ENCODE measurements at regions not wholly inside any gene's neighbourhood (a gene's known extent, or its start where the extent isn't known, plus 50 kb on each side); places are given as distances from the start of the nearest gene placed in this dataset.
"Not testable (repeated sequence)": the region's sequence is repeated elsewhere in the genome, so short reads cannot be mapped to it uniquely, and the experiment has no call there.

- no peak overlapping the region for H3K27ac ChIP-seq
- peaks cover 0 to 1% of the 10 kb centered on the region in 2 donors for H3K4me1 ChIP-seq
- no peaks in the 10 kb centered on the region for H3K9me3 ChIP-seq
- H3K27me3 ChIP-seq, result no peaks in the 10 kb centered on the region
- DNase-seq (ENCODE audit: low spot score in 2 of 2), result no peak
- intact Hi-C loops (cut with DNase I), result no loop called here
- no peaks in the 10 kb centered on the region for H3K36me3 ChIP-seq
- no peak for TF ChIP-seq CTCF (IDR thresholded peaks at IDR 0.05)
- no peak overlapping the region for H3K4me3 ChIP-seq
These were observed 515.2 kb downstream of the NTRK3 start for GRCh38 chr15:87741350-87741749.

GRCh38 chr15:87740655-87741344, 515.7 kb downstream of the NTRK3 start:
- Histone ChIP-seq H3K9me3 (no peaks in the 10 kb centered on the region), H3K27ac (no peak overlapping the region), H3K36me3 (no peaks in the 10 kb centered on the region), H3K27me3 (no peaks in the 10 kb centered on the region), H3K4me1 (peaks cover 0 to 4% of the 10 kb centered on the region in 2 donors), H3K4me3 (no peak overlapping the region)
- no peak for TF ChIP-seq CTCF (IDR thresholded peaks at IDR 0.05)
- intact Hi-C loops (cut with DNase I), result no loop called here
- DNase-seq (ENCODE audit: low spot score in 2 of 2), result no peak

GRCh38 chr15:87739866-87740265, 516.7 kb downstream of the NTRK3 start:
- Histone ChIP-seq H3K9me3 (no peaks in the 10 kb centered on the region), H3K4me1 (peaks cover 0 to 8% of the 10 kb centered on the region in 2 donors), H3K27ac (no peak overlapping the region), H3K27me3 (no peaks in the 10 kb centered on the region), H3K36me3 (no peaks in the 10 kb centered on the region), H3K4me3 (no peak overlapping the region)
- no peak for TF ChIP-seq CTCF (IDR thresholded peaks at IDR 0.05)
- intact Hi-C loops (cut with DNase I), result no loop called here
- no peak for DNase-seq (ENCODE audit: low spot score in 2 of 2)

- H3K9me3 ChIP-seq, result no peaks in the 10 kb centered on the region
- no peak overlapping the region for H3K4me3 ChIP-seq
- no peak for DNase-seq (ENCODE audit: low spot score in 2 of 2)
- H3K27ac ChIP-seq, result no peak overlapping the region
- no peaks in the 10 kb centered on the region for H3K27me3 ChIP-seq
- intact Hi-C loops (cut with DNase I), result no loop called here
- no peak for TF ChIP-seq CTCF (IDR thresholded peaks at IDR 0.05)
- H3K36me3 ChIP-seq, result no peaks in the 10 kb centered on the region
- H3K4me1 ChIP-seq, result peaks cover 0 to 8% of the 10 kb centered on the region in 2 donors
These were observed 517.5 kb downstream of the NTRK3 start for GRCh38 chr15:87739081-87739480.

- not testable (repeated sequence) for DNase-seq (ENCODE audit: low spot score in 2 of 2); H3K4me1 ChIP-seq
These were observed 519.1 kb downstream of the NTRK3 start for GRCh38 chr15:87737460-87737859.

GRCh38 chr15:87736891-87737389, 519.6 kb downstream of the NTRK3 start:
- intact Hi-C loops (cut with DNase I), result no loop called here
- no peak for TF ChIP-seq CTCF (IDR thresholded peaks at IDR 0.05)
- Histone ChIP-seq H3K27me3 (no peaks in the 10 kb centered on the region), H3K36me3 (no peaks in the 10 kb centered on the region), H3K27ac (no peak overlapping the region), H3K4me3 (no peak overlapping the region), H3K9me3 (no peaks in the 10 kb centered on the region), H3K4me1 (peaks cover 0 to 8% of the 10 kb centered on the region in 2 donors)
- no peak for DNase-seq (ENCODE audit: low spot score in 2 of 2)

More at GRCh38 chr15:87737460-87737859, 519.1 kb downstream of the NTRK3 start:
- H3K4me3 ChIP-seq; H3K36me3 ChIP-seq; intact Hi-C loops (cut with DNase I); H3K27ac ChIP-seq; H3K27me3 ChIP-seq; H3K9me3 ChIP-seq: not testable (repeated sequence)

Data from ascending aorta (tissue), 2 donors.